HG03103 (cell line): ENCODE measurements at regions not wholly inside any gene's neighbourhood (a gene's known extent, or its start where the extent isn't known, plus 50 kb on each side); places are given as distances from the start of the nearest gene placed in this dataset.

ENCODE experiments used
- ATAC-seq: cut with Tn5 transposase; IDR thresholded peaks from one replicate; pipeline ENCODE4 v1.9.1; 2021; ENCODE audit warnings: low read depth; ENCODE audit not compliant: unreplicated experiment

- no peak for ATAC-seq
These were observed 50.3 kb upstream of the SORBS2 start for GRCh38 chr4:185862340-185862739.

GRCh38 chr4:185863946-185864345 is 52.0 kb upstream of the SORBS2 start:
- ATAC-seq: no peak

GRCh38 chr4:185865901-185866328 is 53.9 kb upstream of the SORBS2 start:
- ATAC-seq: no peak

GRCh38 chr4:185867770-185868169 is 55.8 kb upstream of the SORBS2 start:
- no peak for ATAC-seq

GRCh38 chr4:185868983-185869382 is 57.0 kb upstream of the SORBS2 start:
- no peak for ATAC-seq

GRCh38 chr4:185869427-185869826 is 57.4 kb upstream of the SORBS2 start:
- no peak for ATAC-seq

- no peak for ATAC-seq
These were observed 58.4 kb upstream of the SORBS2 start for GRCh38 chr4:185870366-185870765.

DNA sequence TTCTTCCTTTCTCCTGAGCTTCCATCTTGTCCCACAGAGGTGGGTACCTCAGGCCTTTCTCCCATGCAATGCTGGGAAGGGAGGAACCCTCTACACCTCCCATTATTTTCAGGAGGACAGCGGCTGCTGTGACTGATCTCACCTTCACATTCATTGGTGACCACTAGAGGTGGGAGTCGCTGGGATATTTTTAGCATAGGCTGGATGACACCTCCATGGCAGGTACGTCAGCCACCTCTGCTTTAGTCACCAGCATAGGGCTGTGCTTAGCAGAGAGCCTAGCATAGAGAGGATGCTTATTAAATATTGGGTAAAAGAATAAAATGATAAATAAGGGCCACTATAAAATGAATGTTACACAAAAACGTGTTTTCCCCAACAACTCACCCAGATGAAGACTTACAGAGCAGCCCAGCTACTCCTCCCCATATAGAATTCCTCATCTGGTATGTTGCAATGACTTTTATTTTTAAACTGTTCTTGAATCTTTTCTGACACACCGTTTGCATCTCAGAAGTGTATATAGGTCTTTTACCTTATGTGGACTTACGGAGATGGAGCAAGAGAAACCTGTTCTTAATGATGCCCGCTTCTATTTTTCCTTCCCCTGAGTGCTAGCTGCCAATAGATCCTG is 60.9 kb upstream of the SORBS2 start:
- no peak for ATAC-seq

GRCh38 chr4:185874516-185875230 is 62.7 kb upstream of the SORBS2 start:
- ATAC-seq: no peak

- no peak for ATAC-seq
These were observed 63.4 kb upstream of the SORBS2 start for GRCh38 chr4:185875316-185875907.

DNA sequence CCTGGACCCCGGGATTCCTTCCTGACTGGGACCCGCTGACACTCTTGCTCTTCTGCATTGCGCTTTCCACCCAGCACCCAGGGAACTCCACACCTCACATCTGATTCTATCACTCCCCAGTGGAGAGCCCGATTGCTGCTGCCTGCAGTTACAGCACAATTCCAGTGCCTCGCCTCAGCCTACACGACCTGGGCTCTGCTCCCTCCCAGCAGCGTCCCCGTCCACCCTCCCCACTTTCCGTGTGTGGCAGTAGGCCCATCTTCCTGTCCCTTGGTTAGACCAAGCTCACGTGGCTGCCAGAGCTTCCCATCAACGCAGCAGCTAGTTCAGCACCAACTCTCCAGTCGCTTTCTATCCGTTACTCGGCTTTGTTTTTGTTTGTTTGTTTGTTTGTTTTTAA is 66.6 kb upstream of the SORBS2 start:
- ATAC-seq: no peak

DNA sequence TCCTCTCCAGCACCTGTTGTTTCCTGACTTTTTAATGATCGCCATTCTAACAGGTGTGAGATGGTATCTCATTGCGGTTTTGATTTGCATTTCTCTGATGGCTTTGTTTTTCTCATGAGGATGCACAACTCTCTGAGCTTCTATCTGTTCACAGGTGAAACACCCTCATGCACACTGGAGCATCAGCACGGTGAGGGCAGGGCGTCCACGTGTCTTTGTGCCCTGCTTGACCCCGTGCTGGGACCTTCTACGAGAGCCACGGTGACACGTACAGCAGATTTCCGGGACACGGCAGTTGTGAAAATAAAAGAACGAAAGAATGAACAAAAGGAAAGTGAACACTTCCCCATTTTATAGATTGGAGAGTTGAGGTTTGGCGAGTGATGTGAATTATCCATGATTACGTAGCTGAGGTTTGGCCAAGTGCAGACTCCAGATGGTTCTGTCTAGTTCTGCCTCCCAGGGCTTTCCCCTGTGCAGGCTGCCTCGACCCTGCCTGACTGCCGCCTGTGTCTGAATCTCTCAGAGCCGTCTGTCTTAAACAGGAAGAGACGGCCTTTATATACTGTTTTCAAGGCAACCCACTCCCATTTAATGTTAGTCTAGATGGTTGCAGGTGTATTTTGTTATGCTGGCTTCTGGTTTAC is 67.8 kb upstream of the SORBS2 start:
- ATAC-seq: no peak

- no peak for ATAC-seq
These were observed 68.6 kb upstream of the SORBS2 start for GRCh38 chr4:185880571-185880970.

DNA sequence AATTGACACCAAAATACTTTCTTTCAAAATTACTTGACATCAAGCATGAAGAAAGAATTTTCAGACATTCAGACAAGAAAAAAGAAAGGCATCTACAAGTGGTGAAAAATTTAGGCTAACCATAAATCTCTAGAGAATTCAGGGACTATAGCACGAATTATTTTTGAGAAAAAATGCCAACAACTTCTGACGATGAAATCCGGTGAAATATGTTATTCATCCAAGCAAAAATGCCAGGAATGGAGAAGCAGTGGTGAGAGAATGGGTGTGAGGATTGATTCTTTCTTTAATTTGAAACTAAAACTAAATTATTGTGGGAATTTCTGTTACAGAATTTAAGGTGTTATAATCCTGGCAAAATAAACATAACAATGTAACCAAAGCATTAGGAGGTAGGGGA is 69.4 kb upstream of the SORBS2 start:
- no peak for ATAC-seq

DNA sequence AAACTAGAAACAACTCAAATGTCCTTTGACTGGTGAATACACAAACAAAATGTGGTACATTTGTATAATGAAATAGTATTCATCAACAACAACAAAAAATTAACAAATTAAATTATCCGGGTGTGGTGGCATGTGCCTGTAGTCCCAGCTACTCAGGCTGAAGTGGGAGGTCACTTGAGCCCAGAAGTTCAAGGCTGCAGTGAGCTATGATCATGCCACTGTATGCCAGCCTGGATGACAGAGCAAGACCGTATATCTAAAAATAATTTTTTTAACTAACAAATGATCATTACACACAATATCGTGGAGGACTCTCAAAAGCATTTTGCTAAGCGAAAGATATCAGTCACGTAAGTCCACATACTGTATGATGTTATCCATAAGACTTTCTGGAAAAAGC is 71.6 kb upstream of the SORBS2 start:
- no peak for ATAC-seq

- no peak for ATAC-seq
These were observed 73.1 kb upstream of the SORBS2 start for GRCh38 chr4:185885075-185885474.

GRCh38 chr4:185885604-185886003 is 73.6 kb upstream of the SORBS2 start:
- no peak for ATAC-seq

DNA sequence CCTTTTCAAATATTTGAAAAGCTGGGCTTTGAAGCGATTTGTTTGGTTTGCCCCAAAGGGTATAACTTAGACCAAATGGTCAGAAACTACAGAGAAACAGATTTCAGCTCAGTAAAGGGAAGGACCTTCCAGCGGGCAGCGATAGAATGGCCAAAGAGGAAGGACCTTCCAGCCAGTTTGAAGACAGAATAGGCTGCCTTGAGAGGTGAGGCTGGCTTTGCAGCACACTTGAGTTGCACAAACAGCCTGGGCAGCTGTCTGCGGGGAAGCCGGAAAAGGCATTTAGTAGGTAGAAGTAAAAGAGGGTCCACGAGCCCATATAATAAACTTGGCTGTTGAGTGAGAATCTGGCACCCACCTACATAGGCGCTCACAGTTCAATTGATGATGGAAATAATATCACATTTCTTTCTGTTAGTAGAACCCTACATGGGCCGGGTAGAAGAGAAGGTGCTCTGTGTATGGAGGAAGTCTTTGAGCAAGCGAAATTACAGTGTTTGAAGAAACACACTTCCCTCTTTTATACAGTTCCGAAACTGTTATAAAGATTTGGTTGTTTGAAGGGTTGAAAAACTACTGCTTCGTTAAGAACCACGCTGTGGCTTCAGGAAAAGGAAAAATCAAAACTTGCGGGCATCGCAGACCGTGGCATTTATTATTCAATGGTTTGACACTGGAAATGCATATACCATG is 75.0 kb upstream of the SORBS2 start:
- ATAC-seq: no peak

DNA sequence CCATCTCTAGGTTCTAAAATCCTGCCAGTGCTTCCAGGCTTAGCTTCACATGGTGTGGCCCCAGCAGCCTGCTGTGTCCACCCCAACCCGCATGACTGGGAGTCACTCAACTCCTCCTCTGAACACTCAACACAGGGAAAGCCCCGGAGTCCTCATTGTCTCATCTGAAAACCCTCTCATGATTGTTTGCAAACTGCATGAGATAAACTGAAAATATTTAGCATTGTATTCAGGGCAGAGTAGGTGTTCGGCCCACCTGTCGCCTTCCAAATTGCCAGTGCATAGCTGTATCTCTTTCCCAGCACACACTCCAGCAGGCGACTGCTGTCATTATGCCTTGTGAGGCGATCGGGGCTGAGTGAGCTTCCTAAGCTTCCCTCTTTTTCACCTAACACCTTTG is 76.7 kb upstream of the SORBS2 start:
- ATAC-seq: no peak

GRCh38 chr4:185889585-185889984 is 77.6 kb upstream of the SORBS2 start:
- no peak for ATAC-seq

GRCh38 chr4:185890196-185890595 is 78.2 kb upstream of the SORBS2 start:
- ATAC-seq: no peak
